GM18909 (cell line): ENCODE measurements at regions not wholly inside any gene's neighbourhood (a gene's known extent, or its start where the extent isn't known, plus 50 kb on each side); places are given as distances from the start of the nearest gene placed in this dataset.

ENCODE experiments used
- ATAC-seq: cut with Tn5 transposase; IDR thresholded peaks from one replicate; pipeline ENCODE4 v1.9.1; 2021; ENCODE audit warnings: mild to moderate bottlenecking; ENCODE audit not compliant: unreplicated experiment, poor library complexity

DNA sequence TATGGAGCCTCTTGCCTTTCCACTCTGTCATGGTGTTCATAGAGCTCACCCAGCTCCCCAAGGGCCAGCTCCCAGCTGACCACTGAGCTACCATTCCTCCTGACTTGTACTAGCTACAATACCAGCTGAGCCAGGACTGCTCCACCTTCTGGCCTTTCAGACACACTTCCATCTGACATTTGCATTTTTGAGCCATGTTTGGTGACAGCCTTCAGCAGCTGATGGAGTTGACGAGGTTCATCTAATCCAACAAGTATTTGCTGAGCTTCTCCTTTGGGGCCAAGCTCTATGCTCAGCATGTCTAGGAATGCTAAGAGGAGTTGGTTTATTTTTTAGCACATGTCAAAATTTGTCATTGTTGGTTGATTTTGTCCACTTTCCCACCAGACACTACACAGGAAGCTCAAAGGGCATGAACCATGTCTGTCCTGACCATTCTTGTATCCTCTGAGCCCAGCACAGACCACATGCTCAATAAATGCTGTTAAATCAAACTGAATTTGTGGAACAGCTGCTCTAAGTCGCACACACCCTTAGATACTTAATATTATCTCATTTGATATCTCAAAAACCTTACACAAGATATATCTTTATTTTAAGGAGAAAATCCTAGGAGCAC lies 142.6 kb upstream of the PPARGC1A start:
- ATAC-seq, result no peak

DNA sequence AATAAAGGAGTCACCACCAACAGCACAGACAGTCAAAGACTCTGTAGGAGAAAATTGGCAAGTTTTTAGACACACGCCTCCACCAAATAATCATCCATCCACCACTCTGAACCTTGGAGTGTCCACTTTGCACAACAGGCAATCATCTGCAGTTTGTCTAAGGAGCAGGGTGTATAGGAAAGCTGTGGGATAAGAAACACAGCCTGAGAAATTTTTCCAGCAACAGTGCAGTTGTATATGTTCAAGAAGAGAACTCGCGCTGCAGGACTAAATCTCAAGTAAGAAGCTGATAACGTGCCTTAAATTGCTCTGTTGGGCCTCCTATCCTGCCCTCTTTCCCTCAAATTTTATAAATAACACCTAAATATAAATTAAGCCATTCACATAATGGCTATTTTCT lies 136.7 kb upstream of the PPARGC1A start:
- ATAC-seq, result no peak

- ATAC-seq, result no peak
Observed at GRCh38 chr4:24024605-24025004, 134.8 kb upstream of the PPARGC1A start.

- ATAC-seq, result no peak
Observed at GRCh38 chr4:24024157-24024556, 134.3 kb upstream of the PPARGC1A start.

- no peak for ATAC-seq
Observed at GRCh38 chr4:24015782-24016181, 125.9 kb upstream of the PPARGC1A start.

- ATAC-seq, result no peak
Observed at GRCh38 chr4:24013668-24014422, 124.0 kb upstream of the PPARGC1A start.

DNA sequence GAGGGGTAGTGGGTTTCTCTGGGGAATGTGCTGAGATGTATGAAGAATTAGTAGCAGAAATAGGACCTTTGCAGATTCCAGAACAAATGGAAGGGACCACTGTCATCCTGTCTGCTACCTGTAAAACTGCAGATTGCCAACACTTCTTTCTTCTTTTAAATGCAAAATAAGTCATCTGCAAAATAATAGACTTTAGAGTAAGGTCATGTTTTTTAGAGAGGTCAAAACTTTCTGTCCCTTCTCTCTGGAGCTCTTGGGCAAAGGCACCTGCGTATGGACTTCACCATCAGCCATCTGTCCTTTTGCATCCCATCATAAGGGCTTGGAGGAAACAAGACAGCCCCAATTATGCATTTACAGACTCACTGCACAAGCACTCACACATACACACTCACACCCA lies 121.1 kb upstream of the PPARGC1A start:
- no peak for ATAC-seq

DNA sequence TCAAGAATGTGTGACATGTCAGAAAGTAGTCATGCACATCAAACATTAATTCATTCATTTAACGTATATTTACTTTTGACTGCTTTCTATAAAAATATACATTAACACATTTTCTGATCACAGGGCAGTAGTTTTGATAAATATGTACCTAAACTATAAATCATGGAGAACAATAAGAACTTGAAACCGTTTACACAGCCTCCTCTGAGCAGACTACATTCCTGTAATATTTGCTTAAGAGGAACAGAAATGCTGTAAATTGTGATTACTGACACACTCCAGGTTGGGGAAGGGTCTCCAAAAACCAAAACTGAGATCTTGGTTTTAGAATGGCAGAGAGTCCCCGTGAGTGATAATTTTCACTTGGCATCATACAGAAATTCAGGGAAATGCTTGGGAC lies 120.7 kb upstream of the PPARGC1A start:
- no peak for ATAC-seq

- no peak for ATAC-seq
Observed at GRCh38 chr4:24007860-24008261, 118.0 kb upstream of the PPARGC1A start.

DNA sequence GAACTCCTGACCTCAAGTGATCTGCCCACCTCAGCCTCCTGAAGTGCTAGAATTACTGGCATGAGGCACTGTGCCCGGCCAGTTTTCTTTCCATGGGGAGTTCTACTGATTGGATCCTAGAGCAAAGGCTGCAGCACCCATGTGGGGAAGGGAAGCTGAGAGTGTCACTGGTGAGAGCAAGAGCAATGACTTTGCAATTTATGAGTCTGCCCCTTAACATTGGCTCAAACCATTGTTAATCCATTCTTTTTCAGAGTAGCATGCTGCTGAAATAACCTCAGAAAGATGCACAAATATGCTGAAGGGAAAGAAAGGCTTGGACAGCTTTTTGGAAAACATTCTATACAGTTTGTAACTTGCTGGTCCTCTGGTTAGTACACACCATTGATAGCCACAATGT lies 116.4 kb upstream of the PPARGC1A start:
- ATAC-seq, result no peak

- no peak for ATAC-seq
Observed at GRCh38 chr4:24003926-24004325, 114.1 kb upstream of the PPARGC1A start.

- ATAC-seq, result no peak
Observed at GRCh38 chr4:24003496-24003895, 113.6 kb upstream of the PPARGC1A start.

DNA sequence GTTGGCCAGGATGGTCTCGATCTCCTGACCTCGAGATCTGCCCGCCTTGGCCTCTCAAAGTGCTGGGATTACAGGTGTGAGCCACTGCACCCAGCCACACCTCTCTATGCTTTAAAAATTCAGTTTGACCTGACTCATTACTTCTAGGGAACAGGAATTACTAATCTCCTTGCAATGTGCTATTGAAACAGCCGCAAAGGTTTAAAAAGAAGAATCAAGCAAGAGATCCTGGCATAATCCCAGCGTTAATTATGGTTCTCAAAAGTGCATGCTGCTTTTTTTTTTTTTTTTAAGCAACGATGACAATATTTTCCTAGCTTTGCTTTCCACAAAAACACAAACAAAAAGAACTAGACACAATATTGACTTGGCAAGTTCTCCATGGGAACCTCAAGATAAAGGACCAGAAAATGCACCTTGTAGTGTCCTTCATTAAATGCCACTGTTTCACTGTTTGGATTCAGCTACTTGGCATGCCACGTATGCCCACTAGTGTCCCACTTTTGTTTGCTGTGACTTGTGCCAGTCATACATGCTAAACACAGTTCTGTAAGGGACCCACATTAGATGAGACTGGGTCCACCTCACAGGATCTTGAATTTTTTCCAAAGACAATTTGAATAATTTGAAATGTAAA lies 112.6 kb upstream of the PPARGC1A start:
- no peak for ATAC-seq

DNA sequence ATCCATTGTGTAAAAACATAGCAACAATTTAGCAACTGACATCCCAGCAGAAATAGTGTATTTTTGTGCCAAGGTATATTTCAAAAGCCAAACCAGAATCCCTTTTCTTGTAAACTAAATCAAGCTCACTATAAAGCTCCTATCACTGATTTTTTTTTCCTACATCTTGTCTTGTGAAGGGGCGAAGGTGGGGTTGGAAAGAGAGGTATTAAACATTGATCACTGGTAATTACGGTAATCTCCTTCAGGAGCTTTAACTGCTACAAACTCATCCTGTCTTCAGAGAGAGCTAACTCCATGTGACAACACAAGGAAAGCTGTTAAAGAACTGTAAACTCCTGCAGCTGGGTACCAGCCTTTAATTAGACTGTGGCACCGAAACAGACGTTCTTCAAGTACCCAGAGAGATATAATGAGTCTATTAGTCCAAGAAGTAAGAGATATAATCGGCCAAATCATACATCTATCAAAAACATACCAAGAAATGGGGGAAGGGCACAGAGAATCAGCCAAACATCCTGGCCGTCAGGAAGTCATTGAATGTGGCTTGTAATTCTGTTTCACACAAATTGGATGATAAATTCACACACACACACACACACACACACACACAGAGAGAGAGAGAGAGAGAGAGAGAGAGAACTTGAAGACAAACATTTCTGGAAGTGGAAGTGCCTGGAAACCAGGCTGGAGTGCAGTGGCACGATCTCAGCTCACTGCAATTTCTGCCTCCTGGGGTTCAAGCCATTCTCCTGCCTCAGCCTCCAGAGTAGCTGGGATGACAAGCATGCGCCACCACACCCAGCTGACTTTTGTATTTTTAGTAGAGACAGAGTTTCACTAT lies 111.9 kb upstream of the PPARGC1A start:
- ATAC-seq, result no peak

GRCh38 chr4:24000470-24000831 lies 110.6 kb upstream of the PPARGC1A start:
- ATAC-seq, result no peak

GRCh38 chr4:23999714-24000469 lies 110.0 kb upstream of the PPARGC1A start:
- ATAC-seq, result no peak

GRCh38 chr4:23993373-23993772 lies 103.5 kb upstream of the PPARGC1A start:
- ATAC-seq, result no peak

GRCh38 chr4:23991444-23991843 lies 101.6 kb upstream of the PPARGC1A start:
- ATAC-seq, result no peak

DNA sequence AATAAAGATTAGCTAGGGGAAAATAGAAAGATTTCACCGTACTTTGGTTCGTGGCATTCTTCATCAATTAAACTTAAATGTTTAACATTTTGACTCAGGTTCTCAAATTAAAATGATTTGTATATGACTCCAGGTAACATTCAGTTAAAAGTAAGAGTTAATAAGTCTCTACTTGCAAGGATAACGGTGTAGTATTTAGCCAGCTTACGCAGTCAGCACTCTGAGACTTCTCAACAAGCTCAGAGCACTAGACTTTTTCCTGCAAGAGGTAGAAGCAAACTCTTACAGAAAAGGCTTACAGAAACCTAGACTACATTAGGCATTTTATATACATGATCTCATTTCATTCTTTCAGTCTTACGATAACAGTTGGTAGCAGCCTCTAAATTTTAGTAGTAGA lies 96.4 kb upstream of the PPARGC1A start:
- no peak for ATAC-seq

- no peak for ATAC-seq
Observed at GRCh38 chr4:23981328-23981727, 91.5 kb upstream of the PPARGC1A start.
